GM19193 (cell line): ENCODE measurements at regions not wholly inside any gene's neighbourhood (a gene's known extent, or its start where the extent isn't known, plus 50 kb on each side); places are given as distances from the start of the nearest gene placed in this dataset.

Experiments used
- POLR2A ChIP-seq: IDR thresholded peaks from 4 replicates; pipeline ENCODE4 v1.6.1; 2011; ENCODE audit not compliant: insufficient read depth, insufficient read length; ENCODE audit errors: extremely low read depth

GRCh38 chr16:85393674-85394451, 219.3 kb upstream of the GSE1 start:
- TF ChIP-seq POLR2A: no peak

DNA sequence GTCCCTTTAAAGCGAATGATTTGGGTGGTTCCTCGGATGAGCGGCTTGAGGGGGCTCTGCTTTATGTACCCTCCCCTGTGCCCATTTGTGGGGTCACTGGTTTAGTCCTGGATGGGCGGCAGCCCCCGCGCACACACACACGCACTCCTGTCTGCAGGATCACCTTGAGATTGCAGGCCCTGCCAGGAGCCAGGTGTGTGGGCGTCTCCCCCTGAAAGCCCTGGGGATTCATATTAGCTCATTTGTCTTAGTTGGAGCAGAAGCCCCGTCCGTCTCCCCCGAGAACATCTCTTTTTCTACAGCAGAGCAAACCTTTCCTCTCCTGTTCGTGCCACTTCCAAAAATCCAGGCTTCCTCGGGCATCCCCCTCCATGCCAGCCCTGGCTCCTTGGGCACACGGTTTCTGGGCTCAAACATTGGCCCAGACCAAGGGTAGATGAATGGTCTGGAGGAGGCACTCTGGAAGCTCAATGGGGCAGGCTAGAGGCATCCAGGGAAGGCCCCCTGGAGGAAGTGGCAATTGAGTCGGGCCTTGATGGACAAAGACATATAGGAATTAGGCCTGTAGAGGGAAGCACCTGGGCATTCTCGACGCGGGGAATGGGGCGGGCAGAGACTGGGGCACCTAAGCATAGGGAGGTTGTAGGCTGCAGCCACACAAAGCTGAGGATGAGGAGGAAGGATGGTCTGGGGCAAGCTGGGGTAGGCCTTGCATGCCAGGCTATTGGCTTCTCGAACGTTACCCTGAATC, 218.5 kb upstream of the GSE1 start:
- TF ChIP-seq POLR2A: no peak

DNA sequence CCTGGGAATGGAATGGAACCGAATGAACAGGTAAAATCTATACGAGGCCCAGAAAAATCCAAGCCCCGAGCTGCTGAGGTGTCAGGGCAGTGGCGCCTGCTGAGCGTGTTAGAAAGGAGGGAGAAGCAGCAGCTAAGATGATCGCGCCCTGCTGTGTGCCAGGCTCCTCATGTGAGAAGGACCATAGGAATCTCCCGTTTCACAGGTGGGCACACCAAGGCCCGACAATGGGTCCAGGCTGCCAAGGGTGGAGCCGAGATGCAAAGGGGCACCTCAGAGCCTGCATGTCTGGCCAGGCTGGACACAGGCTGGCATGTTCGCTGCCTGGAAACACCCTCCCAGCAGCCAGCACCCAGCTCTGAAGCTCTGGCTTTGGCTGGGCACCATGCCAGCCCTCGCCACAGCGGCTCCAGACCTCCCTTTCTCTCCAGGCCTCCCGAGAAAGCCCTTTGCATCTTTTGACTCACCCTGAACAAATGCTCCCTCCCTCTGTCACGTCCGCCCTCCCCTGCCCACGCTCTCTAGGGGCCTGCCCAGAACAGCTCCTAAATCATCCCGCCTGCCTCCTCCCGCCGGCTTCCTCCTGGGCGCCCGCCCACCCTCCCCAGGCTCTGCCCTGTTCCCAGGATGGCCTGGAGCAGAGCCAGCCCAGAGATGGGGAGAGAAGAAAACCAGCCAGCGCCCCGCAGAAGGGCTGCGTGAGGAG, 217.8 kb upstream of the GSE1 start:
- no peak for TF ChIP-seq POLR2A

DNA sequence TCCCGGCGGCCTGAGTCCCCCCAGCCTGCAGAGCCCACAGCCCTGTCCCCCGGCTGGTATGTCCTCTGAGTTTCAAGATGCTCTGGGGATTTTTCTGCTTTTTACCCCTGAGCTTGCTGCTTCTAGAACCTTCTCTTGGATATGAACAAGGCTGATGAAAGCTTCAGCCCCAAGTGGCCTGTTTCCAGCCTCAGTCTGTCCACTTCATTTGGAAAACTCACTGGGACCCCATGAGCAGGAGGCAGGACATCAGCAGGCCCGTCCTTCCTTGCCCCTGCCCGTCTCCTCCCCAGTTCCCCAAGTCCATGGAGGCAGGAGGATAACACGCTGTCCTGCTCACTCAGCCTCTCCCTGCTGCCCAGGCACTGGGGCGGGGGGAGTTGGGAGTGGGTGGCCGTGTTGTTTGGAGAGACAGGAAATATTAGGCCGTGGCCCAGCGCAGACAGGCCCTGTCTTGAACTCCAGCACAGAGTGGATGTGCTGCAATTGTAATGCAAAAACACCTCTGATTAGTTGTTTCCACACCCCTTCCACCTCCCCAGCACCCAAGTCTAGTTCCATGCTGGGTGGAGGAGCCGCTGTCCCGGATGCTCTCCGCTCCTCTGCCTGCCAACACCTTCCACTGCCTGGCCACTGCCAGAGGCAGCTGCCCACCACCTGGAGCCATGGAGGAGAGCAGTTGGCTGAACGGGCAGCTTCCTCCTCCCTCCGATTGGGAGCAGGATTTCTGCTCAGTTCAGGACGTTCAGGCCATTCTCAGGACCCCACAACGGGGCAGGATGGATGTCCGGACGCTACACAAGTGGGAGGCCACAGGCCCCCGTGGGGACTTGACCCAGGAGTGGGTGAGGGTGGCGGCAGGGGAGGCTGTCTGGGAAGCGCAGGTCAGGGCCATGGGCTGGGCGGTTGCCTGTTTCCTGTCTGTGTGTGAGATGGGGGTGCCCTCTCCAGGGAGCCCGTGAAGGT, 216.9 kb upstream of the GSE1 start:
- TF ChIP-seq POLR2A: no peak

DNA sequence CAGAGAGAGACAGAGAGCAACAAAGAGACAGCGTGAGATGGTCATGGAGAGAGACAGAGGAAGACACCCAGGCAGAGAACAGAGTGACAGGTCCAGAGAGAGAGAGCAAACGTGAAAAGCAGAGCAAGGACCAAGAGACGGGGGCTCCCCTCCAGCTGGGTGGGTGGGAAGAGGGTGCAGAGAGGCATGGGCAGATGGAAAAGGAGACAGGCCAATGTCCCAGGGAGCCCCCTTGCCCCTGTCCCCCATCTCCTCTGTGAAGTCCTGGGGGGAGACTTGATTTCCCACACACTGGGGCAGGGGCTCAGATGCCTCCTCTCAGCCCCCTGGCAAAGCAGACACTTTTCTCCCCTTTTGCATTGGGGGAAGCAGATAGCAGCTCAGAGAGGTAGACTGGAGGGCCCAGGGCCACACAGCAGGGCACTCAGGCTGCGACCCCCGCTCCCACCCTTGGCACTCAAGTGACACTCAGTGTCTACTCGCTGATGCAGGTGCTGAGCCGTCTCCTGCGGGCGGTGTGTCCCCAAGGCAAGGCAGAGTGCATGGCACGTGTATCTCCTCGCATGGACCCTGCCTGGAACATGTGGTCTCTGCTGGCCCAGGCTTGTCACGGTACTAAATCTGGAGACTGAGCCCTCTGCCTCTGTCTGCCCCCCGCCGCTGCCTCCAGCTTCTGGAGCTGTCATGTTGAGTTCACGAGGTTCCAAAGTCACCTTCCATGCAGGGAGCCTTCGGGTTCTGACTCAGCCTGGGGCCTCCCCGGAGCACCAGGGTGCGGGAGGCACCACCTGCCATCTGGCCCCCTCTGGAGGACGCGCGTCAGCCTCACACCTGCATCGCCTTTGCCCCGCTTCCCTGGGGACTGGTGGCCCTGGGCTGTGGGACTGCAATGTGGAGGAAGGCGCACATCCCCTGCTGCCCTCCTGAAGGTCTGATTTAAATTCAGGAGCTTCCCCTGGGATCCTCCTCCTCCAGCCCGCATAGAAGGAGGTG, 215.9 kb upstream of the GSE1 start:
- TF ChIP-seq POLR2A: no peak

GRCh38 chr16:85398050-85398451, 215.1 kb upstream of the GSE1 start:
- no peak for TF ChIP-seq POLR2A

DNA sequence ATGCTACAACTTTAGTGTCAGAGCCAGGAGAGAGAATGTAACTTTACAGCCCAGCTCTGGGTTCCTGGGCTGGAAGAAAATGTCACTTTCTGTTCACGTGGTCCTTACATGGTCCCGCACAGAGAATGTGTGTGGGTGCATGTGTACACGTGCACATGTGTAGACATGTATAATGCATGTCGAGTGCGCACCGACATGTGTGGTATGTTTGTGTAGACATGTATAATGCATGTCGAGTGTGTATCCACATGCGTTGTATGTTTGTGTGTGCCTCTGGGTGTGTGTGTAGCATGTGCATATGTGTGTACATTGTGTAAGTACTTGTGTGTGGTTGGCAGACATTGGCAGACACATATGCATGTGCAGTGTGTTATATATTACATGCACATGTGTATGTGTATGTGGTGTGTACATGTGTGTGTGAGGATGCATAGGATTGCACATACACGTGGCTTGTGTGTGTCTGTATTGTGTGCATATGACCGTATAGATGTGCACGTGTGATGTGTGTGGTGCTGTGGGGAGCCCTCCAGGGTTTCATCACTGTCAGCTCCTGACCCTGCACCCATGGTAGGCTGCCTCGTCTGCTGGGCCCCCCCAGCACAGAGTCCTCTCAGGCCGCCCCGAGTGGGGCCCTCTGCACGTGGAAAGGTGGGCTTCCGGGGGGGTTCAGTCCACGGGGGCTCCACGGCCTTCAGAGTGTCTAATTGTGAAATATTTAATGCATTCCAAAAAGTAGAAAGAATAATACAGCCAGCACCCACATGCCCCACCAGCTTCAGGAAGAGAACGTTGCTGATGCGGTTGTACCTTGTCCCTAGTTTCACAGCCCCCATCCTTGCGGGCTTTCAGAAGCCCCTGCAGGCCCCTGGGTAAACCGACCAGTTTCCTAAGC, 214.2 kb upstream of the GSE1 start:
- TF ChIP-seq POLR2A: no peak

- TF ChIP-seq POLR2A: no peak
Observed at GRCh38 chr16:85399583-85400284, 213.4 kb upstream of the GSE1 start.

DNA sequence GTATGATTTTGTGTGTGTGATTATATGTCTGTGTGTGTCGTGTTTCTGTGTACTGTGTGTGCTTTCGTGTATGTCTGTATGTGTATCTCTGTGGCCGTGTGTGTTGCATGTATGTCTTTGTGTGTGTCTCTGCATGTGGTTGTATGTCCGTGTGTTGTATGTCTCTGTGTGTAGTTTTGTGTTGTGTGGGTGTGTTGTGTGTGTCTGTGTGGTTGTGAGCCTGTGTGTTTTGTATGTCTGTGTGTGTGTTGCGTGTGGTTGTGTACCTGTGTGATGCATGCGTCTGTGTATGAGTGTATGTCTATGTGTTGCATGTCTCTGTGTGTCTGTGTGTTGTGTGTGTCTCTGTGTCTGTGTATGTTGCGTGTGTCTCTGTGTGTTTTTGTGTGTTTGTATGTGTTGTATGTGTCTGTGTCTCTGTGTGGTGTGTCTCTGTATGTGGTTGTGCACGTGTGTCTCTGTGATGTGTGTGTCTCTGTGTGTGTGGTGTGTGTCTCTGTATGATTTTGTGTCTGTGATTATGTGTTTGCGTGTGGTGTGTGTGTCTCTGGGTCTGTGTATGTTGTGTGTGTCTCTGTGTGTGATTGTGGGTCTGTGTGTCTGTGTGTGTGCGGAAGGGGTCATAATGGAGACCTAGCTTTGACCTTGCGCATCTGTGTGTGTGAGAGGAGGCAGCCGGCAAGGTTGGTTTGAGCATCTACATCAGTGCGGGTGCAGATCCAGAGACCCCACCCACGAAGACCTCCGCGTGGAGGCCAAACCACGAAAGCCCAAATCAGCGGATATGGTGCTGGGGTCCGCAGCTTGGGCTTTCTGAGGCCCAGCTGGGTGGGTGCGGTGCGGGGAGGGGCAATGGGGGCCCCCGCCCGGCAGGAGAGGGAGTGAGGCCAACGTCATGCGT, 212.6 kb upstream of the GSE1 start:
- TF ChIP-seq POLR2A: no peak

DNA sequence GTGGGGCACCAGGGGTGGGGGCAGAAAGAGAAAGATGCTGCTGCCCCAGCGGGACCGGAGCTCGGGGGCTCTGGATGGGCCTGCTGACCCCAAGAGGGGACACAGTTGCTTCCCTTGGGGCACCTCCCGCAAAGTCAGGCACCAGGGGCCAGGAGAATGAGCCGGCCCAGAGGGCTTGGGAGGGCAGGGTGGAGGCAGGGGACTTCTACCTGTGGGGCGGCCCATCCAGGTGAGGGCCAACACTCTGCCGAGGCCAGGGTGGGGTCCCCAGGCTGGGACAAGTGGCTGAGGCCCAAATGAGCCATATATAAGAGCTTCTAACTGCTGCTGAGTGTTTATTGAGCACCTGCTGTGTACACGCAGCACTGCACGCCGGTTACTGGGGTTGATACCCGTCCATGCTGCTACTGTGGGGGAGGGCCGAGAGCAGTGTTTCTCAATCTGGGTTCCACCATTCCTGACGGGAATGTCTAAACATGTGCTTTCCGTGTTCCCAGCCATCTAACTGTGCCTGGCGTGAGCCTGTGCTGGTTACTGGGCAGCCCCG, 211.7 kb upstream of the GSE1 start:
- no peak for TF ChIP-seq POLR2A

DNA sequence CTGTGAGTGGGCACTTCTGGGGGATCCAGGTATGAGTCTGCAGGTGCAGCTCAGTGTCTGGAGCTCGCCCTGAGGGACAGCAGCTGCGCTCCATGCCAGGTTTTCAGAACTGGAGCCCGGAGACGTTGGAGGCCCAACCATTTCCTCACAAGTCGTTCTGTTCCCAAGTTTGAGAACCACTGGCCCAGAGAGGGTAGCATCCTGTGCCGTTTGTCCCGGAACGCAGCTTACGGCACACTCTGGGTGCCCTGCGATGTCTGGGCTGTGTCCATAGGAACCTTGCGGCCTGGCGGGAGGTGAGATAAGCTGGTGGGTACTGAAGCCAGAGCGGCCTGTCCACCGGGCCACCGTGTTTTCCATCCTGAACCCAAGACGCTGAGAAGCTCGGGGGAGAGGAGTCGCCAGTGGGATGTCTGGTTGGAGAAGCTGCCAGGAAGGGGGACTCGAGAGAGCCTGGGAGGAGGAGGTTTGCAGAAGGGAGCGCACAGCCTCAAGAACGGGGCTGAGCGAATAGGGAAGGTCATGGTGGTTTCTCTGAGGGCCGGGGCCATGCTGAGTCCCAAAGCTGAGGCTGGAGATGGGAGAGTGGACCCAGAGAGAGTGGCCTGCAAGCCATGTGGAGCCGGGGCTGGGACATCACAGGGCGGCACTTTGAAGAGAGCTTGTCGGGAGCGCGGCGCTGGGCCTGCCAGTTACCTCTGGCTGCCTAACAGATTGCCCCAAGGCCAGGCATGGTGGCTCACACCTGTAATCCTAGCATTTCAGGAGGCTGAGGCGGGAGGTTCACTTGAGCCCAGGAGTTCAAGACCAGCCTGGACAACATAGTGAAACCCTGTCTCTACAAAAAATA, 211.0 kb upstream of the GSE1 start:
- TF ChIP-seq POLR2A: no peak
